Endodermal cell (in vitro differentiated cells): ENCODE measurements at regions not wholly inside any gene's neighbourhood (a gene's known extent, or its start where the extent isn't known, plus 50 kb on each side); places are given as distances from the start of the nearest gene placed in this dataset.
A peak's percentile ranks its signal among the peaks of the same experiment; 100 is the strongest.

Experiments used
- DNase-seq: peaks from one replicate; pipeline ENCODE4 v3.0.0-alpha.2; 2017
- H3K27ac ChIP-seq: 2 replicates; pipeline ENCODE4 v1.5.1; 2013; ENCODE audit warnings: mild to moderate bottlenecking, low read depth, low read length, moderate library complexity
- H3K27me3 ChIP-seq: 2 replicates; pipeline ENCODE4 v1.6.1; 2013; ENCODE audit warnings: mild to moderate bottlenecking, low read length, moderate library complexity; ENCODE audit not compliant: insufficient read depth, control insufficient read depth, poor library complexity, severe bottlenecking
- H3K36me3 ChIP-seq: 2 replicates; pipeline ENCODE4 v1.7.0; 2013; ENCODE audit warnings: mild to moderate bottlenecking, low read length, moderate library complexity; ENCODE audit not compliant: control insufficient read depth, insufficient read depth
- H3K4me1 ChIP-seq: one replicate; pipeline ENCODE4 v1.7.0; 2013; ENCODE audit warnings: low read length; ENCODE audit not compliant: control insufficient read depth, insufficient read depth
- H3K4me3 ChIP-seq: 2 replicates; pipeline ENCODE4 v1.5.1; 2013; ENCODE audit warnings: mild to moderate bottlenecking, low read length, moderate library complexity
- H3K9ac ChIP-seq: 2 replicates; pipeline ENCODE4 v1.6.1; 2013; ENCODE audit warnings: mild to moderate bottlenecking, low read length, moderate library complexity; ENCODE audit not compliant: poor library complexity, severe bottlenecking; ENCODE audit errors: extremely low read depth
- H3K9me3 ChIP-seq: 2 replicates; pipeline ENCODE4 v1.6.1; 2013; ENCODE audit warnings: mild to moderate bottlenecking, low read length, moderate library complexity; ENCODE audit not compliant: control insufficient read depth
- H3K27ac Mint-ChIP-seq: 2 replicates; pipeline ENCODE4 v1.8.0; 2020; ENCODE audit warnings: mixed read lengths
- H3K27me3 Mint-ChIP-seq: 2 replicates; pipeline ENCODE4 v1.8.0; 2021; ENCODE audit warnings: mild to moderate bottlenecking, mixed read lengths; ENCODE audit not compliant: insufficient read depth
- H3K36me3 Mint-ChIP-seq: 2 replicates; pipeline ENCODE4 v1.8.0; 2020; ENCODE audit warnings: low read depth, mixed read lengths
- H3K4me1 Mint-ChIP-seq: 2 replicates; pipeline ENCODE4 v1.8.0; 2020; ENCODE audit warnings: mixed read lengths
- H3K4me3 Mint-ChIP-seq: 2 replicates; pipeline ENCODE4 v1.8.0; 2020; ENCODE audit warnings: mild to moderate bottlenecking, moderate library complexity, mixed read lengths
- H3K9me3 Mint-ChIP-seq: 2 replicates; pipeline ENCODE4 v1.8.0; 2020; ENCODE audit warnings: mild to moderate bottlenecking, mixed read lengths
- CTCF ChIP-seq: fragments of 200-600 bp; sonication (generic); conservative IDR thresholded peaks from 2 replicates; pipeline ENCODE4 v1.5.0; 2021; ENCODE audit warnings: antibody characterized with exemption, mild to moderate bottlenecking
- WGBS, 2 experiments: methylation state at CpG; one replicate each; pipeline versions ENCODE4 v1.1.5 to v1.1.7; 2013; ENCODE audit warnings: missing lambda C conversion rate in 2 of 2, mixed read lengths in 1 of 2; ENCODE audit not compliant: insufficient coverage in 1 of 2, insufficient read length in 1 of 2; 5-methylcytosine and 5-hydroxymethylcytosine counted together

GRCh38 chr1:200306944-200307754 is 102.7 kb downstream of the ZNF281 start:
- Mint-ChIP-seq H3K9me3 (no peaks in the 10 kb centered on the region), H3K27me3 (peaks cover 21% of the 10 kb centered on the region), H3K36me3 (no peaks in the 10 kb centered on the region), H3K4me1 (peaks cover 15% of the 10 kb centered on the region), H3K4me3 (no peak overlapping the region), H3K27ac (no peak overlapping the region)
- TF ChIP-seq CTCF = peak; percentile 90
- H3K9ac ChIP-seq = no peak overlapping the region
- H3K4me3 ChIP-seq = no peak overlapping the region
- H3K4me1 ChIP-seq = no peaks in the 10 kb centered on the region
- DNase-seq = no peak
- WGBS, 2 experiments = 29 to 48% methylated on average over 3 to 7 of the region's 8 CpGs
- H3K27me3 ChIP-seq = peaks cover 15% of the 10 kb centered on the region
- no peaks in the 10 kb centered on the region for H3K9me3 ChIP-seq
- no peaks in the 10 kb centered on the region for H3K36me3 ChIP-seq
- H3K27ac ChIP-seq = no peak overlapping the region

GRCh38 chr1:200305806-200306205 is 104.0 kb downstream of the ZNF281 start:
- Mint-ChIP-seq H3K4me3 (no peak overlapping the region), H3K36me3 (no peaks in the 10 kb centered on the region), H3K4me1 (peaks cover 16% of the 10 kb centered on the region), H3K9me3 (no peaks in the 10 kb centered on the region), H3K27ac (no peak overlapping the region), H3K27me3 (peaks cover 21% of the 10 kb centered on the region)
- no peak for TF ChIP-seq CTCF
- no peaks in the 10 kb centered on the region for H3K36me3 ChIP-seq
- H3K4me1 ChIP-seq = no peaks in the 10 kb centered on the region
- no peak for DNase-seq
- H3K27ac ChIP-seq = no peak overlapping the region
- H3K4me3 ChIP-seq = no peak overlapping the region
- H3K9ac ChIP-seq = no peak overlapping the region
- H3K27me3 ChIP-seq = peaks cover 28% of the 10 kb centered on the region
- H3K9me3 ChIP-seq = no peaks in the 10 kb centered on the region

GRCh38 chr1:200304171-200304570 is 105.7 kb downstream of the ZNF281 start:
- TF ChIP-seq CTCF = no peak
- Histone ChIP-seq H3K9me3 (no peaks in the 10 kb centered on the region), H3K4me3 (no peak overlapping the region), H3K27ac (no peak overlapping the region), H3K4me1 (no peaks in the 10 kb centered on the region), H3K27me3 (peaks cover 35% of the 10 kb centered on the region), H3K9ac (no peak overlapping the region), H3K36me3 (no peaks in the 10 kb centered on the region)
- H3K9me3 Mint-ChIP-seq = no peaks in the 10 kb centered on the region
- WGBS, 2 experiments = 91 to 92% methylated on average over 1 of the region's 1 CpG
- H3K4me3 Mint-ChIP-seq = no peak overlapping the region
- no peak overlapping the region for H3K27ac Mint-ChIP-seq
- DNase-seq = no peak
- H3K4me1 Mint-ChIP-seq = peaks cover 22% of the 10 kb centered on the region
- H3K36me3 Mint-ChIP-seq = no peaks in the 10 kb centered on the region
- H3K27me3 Mint-ChIP-seq = peaks cover 32% of the 10 kb centered on the region
